H1 (cell line): ENCODE measurements at regions not wholly inside any gene's neighbourhood (a gene's known extent, or its start where the extent isn't known, plus 50 kb on each side); places are given as distances from the start of the nearest gene placed in this dataset.

Source experiments
- EP300 ChIP-seq, 2 experiments: IDR thresholded peaks; 1 replicate in 1 of 2; 2 replicates in 1 of 2; pipeline ENCODE4 v1.6.1; 2011 to 2012; ENCODE audit warnings: low read depth in 2 of 2, low read length in 2 of 2, mild to moderate bottlenecking in 2 of 2, borderline replicate concordance in 1 of 2, inconsistent platforms in 1 of 2, moderate library complexity in 1 of 2
- TF ChIP-seq, protein P1 (sequence below): IDR thresholded peaks from 2 replicates; pipeline ENCODE4 v1.6.1; 2011; ENCODE audit warnings: low read depth, mild to moderate bottlenecking, low read length; ENCODE audit not compliant: insufficient read depth

DNA sequence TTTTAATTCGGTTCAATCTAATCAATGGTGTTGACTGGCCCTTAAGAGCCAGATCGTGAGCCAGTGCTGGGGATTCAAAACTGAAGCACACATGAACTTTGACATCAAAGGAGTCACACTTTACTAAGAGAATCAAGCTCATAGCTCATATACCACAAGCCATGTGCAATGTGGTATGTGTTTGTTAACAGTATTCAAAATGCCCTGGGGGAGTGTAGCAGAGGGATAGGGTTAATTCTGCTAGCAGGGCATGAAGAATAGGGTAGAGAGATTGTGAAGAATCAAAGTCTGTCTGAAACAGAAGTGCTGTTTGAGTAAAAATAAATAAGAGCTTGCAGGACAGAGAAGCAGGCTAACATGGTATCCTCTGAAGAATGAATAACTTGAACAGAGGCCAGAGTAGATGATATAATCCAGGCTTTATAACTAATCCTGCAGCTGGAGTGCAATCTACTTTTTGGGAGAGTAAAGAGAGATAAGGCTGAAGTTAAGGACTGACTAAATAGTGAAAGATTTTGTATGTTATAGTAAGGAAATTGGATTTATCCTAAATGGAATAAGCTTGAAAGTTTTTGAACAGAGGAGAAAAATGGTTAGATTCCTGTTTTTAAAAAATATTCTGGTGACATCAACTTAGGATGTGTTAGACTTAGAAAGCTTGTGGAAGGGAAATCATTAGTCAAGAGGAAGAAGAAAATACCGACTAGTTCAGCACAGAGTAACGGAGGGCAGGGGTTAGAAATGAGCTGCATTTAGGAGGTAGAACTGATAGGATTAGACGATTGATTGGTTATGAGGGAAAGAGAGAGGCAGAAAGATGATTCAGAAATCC lies 292.0 kb downstream of the NFKBIZ start (continued):
- TF ChIP-seq, protein P1, sequence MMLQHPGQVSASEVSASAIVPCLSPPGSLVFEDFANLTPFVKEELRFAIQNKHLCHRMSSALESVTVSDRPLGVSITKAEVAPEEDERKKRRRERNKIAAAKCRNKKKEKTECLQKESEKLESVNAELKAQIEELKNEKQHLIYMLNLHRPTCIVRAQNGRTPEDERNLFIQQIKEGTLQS, result no peak
- TF ChIP-seq EP300 (IDR thresholded peaks at IDR 0.05; ENCODE audit: borderline replicate concordance in 1 of 2, low read depth in 2 of 2, low read length in 2 of 2), result no peak
